Peyer's patch (tissue), 4 donors: ENCODE measurements at regions not wholly inside any gene's neighbourhood (a gene's known extent, or its start where the extent isn't known, plus 50 kb on each side); places are given as distances from the start of the nearest gene placed in this dataset.

ENCODE experiments used
- DNase-seq, 3 donors: peaks; one replicate each; pipeline ENCODE4 v3.0.0-alpha.2; 2017 to 2019
- H3K27ac ChIP-seq, 4 donors: fragments of 200-600 bp; sonication (generic); one replicate each; pipeline ENCODE4 v1.5.1; 2016 to 2019
- H3K27me3 ChIP-seq, 2 donors: fragments of 200-600 bp; sonication (generic); one replicate each; pipeline ENCODE4 v1.5.1; 2019
- H3K36me3 ChIP-seq, 3 donors: fragments of 200-600 bp; sonication (generic); one replicate each; pipeline ENCODE4 v1.5.1; 2016 to 2019
- H3K4me1 ChIP-seq, 4 donors: fragments of 200-600 bp; sonication (generic); one replicate each; pipeline ENCODE4 v1.5.1; 2016 to 2019
- H3K4me3 ChIP-seq, 4 donors: fragments of 200-600 bp; sonication (generic); 1 replicate in 3 of 4; 2 replicates in 1 of 4; pipeline ENCODE4 v1.5.1; 2016 to 2019; ENCODE audit warnings: mild to moderate bottlenecking in 1 of 4
- H3K9me3 ChIP-seq, 4 donors: fragments of 200-600 bp; sonication (generic); one replicate each; pipeline ENCODE4 v1.5.1; 2016 to 2019; ENCODE audit warnings: mild to moderate bottlenecking in 1 of 4
- POLR2A ChIP-seq, 2 donors: fragments of 450-650 bp; IDR thresholded peaks; one replicate each; pipeline ENCODE4 v1.5.1; 2017; ENCODE audit warnings: antibody characterized with exemption in 2 of 2, mild to moderate bottlenecking in 2 of 2, moderate library complexity in 2 of 2
- TF ChIP-seq, protein P1 (sequence below), 6 experiments: fragments of 450-650 bp in 4 of 6; fragments of 200-600 bp in 2 of 6; sonication (generic) in 1 of 6; IDR thresholded peaks; one replicate each; pipeline ENCODE4 v1.5.1; 2017 to 2019; ENCODE audit warnings: antibody characterized with exemption in 6 of 6, mild to moderate bottlenecking in 3 of 6, moderate library complexity in 1 of 6

DNA sequence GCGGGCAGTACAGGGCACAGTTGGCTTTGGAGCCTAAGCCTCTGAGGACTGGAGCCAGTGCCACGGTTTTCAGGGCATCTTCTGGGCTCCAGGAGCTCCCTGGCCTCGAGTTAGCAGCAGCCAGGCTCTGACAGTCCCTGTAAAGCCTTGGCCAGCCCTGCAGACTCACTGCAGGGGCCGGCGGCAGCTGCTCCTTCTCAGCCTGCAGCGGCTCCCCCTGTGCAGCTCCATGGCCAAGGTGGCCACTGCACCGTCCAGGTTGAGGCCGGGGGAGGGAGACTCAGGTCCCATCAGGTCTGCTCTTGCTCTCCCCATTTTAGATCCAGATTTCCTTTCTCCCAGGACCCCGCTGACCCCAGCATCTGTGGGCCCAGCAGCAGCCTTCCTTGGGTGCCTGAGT is 1461.1 kb downstream of the BRD1 start:
- H3K9me3 ChIP-seq = no peaks in the 10 kb centered on the region
- H3K27me3 ChIP-seq = no peaks in the 10 kb centered on the region
- H3K36me3 ChIP-seq = no peaks in the 10 kb centered on the region
- H3K4me1 ChIP-seq = peaks cover 0 to 12% (median 0%) of the 10 kb centered on the region in 4 donors
- DNase-seq = peak in 1 of 3 donors; percentile 21
- H3K27ac ChIP-seq = no peak overlapping the region
- H3K4me3 ChIP-seq = no peak overlapping the region
- TF ChIP-seq, protein P1, sequence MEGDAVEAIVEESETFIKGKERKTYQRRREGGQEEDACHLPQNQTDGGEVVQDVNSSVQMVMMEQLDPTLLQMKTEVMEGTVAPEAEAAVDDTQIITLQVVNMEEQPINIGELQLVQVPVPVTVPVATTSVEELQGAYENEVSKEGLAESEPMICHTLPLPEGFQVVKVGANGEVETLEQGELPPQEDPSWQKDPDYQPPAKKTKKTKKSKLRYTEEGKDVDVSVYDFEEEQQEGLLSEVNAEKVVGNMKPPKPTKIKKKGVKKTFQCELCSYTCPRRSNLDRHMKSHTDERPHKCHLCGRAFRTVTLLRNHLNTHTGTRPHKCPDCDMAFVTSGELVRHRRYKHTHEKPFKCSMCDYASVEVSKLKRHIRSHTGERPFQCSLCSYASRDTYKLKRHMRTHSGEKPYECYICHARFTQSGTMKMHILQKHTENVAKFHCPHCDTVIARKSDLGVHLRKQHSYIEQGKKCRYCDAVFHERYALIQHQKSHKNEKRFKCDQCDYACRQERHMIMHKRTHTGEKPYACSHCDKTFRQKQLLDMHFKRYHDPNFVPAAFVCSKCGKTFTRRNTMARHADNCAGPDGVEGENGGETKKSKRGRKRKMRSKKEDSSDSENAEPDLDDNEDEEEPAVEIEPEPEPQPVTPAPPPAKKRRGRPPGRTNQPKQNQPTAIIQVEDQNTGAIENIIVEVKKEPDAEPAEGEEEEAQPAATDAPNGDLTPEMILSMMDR (IDR thresholded peaks at IDR 0.05) = no peak
- TF ChIP-seq POLR2A (IDR thresholded peaks at IDR 0.05) = no peak

DNA sequence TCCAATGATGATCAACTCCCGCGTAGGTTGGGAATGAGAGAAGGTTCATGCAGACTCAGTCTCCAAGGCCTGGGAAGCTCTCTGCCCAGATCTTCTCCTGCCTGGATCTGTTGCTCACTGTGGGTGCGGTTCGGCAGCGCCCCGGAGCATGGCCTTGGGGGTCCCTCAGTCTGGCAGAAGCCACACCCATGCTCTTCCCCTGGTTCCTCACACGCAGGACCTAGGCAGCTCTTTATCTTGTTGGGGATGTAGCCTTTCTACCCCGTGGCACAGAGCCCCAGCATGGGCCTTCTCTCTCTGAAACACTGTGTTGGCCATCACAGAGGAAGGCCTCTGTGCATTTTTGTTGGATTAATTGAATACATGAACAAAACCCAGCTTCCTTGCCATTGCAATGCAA is 1461.6 kb downstream of the BRD1 start:
- no peaks in the 10 kb centered on the region for H3K9me3 ChIP-seq
- TF ChIP-seq POLR2A (IDR thresholded peaks at IDR 0.05) = no peak
- TF ChIP-seq, protein P1 (IDR thresholded peaks at IDR 0.05) = no peak
- no peak overlapping the region for H3K4me3 ChIP-seq
- peak in 1 of 3 donors; percentile 4 for DNase-seq
- H3K27ac ChIP-seq = no peak overlapping the region
- no peaks in the 10 kb centered on the region for H3K36me3 ChIP-seq
- H3K27me3 ChIP-seq = no peaks in the 10 kb centered on the region
- peaks cover 0 to 12% (median 0%) of the 10 kb centered on the region in 4 donors for H3K4me1 ChIP-seq

DNA sequence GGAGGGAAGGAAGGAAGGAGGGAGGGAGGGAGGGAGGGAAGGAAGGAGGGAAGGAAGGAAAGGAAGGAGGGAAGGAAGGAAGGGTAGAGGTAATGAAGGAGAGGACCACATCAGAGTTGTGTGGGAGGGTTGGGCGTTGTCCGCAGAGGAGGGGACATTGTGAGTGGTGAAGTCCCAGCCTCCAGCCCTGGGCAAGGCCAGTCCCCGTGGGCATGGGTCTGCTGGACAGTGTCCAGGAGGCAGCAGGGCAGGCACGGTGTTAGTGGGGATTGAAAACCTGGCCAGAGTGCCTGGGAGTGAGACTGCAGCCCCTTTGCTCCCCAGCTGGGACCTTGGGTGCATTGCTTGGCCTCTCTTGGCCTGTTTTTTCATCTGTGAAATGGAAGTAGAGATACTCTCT is 1462.3 kb downstream of the BRD1 start:
- Histone ChIP-seq H3K4me3 (no peak overlapping the region), H3K27ac (no peak overlapping the region), H3K36me3 (no peaks in the 10 kb centered on the region), H3K9me3 (no peaks in the 10 kb centered on the region), H3K27me3 (no peaks in the 10 kb centered on the region), H3K4me1 (peaks cover 0 to 8% (median 0%) of the 10 kb centered on the region in 4 donors)
- TF ChIP-seq, protein P1 (IDR thresholded peaks at IDR 0.05) = no peak
- no peak for TF ChIP-seq POLR2A (IDR thresholded peaks at IDR 0.05)
- peak in 1 of 3 donors; percentile 33 for DNase-seq

DNA sequence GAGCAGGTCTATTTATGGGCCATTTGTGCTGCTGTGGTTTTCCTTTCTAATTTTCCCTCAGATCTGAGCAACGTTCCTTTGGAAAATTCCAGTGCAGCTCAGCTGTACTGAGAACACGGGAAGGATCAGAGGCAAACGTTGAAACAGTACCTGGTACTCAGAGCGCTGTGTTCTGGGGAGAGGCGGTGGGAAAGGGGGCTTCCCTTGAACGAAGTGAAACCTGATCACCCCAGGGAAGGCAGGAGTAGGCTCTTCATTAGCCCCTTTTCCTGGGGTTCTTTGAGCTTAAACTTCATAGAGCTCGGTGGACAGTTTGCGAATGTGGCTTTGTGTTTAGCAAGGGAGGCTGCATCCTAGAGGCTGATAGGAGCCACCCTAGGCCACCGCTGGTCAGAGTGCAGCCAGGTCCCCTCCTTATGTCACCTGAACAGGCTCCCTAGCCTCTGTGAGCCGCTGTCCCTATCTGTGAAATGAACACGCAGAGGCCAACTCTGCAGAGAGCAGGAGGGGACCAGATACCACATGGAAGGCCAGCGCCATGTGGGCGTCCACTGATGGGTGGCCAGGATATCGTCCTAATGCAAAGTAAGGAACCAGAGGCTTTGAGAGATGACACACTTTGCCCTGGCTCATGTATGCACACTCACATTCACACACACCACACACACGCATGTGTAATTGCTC is 1464.8 kb downstream of the BRD1 start:
- no peaks in the 10 kb centered on the region for H3K36me3 ChIP-seq
- DNase-seq = peak in 1 of 3 donors; percentile 25
- H3K9me3 ChIP-seq = no peaks in the 10 kb centered on the region
- TF ChIP-seq, protein P1 (IDR thresholded peaks at IDR 0.05) = no peak
- TF ChIP-seq POLR2A (IDR thresholded peaks at IDR 0.05) = no peak
- H3K4me3 ChIP-seq = no peak overlapping the region
- H3K27ac ChIP-seq = no peak overlapping the region
- H3K4me1 ChIP-seq = no peaks in the 10 kb centered on the region
- H3K27me3 ChIP-seq = no peaks in the 10 kb centered on the region

DNA sequence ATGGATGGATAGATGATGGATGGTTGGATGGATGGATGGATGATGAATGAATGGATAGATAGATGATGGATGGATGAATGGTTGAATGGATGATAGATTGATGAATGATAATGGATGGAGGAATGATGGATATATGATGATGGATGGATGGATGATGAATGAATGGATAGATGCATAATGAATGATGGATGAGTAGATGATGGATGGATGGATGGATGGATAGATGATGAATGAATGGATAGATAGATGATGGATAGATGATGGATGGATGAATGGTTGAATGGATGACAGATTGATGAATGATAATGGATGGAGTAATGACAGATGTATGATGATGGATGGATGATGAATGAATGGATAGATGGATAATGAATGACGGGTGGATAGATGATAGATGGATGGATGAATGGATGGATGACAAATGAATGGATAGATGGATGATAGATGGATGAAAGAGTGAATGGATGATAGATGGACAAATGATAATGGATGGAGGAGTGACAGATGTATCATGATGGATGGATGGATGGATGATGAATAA is 1466.5 kb downstream of the BRD1 start:
- no peak for TF ChIP-seq POLR2A (IDR thresholded peaks at IDR 0.05)
- TF ChIP-seq, protein P1 (IDR thresholded peaks at IDR 0.05) = no peak
- Histone ChIP-seq H3K36me3 (no peaks in the 10 kb centered on the region), H3K4me3 (no peak overlapping the region), H3K4me1 (no peaks in the 10 kb centered on the region), H3K27me3 (no peaks in the 10 kb centered on the region), H3K9me3 (no peaks in the 10 kb centered on the region), H3K27ac (no peak overlapping the region)
- DNase-seq = no peak
